ENCODE measurements at regions not wholly inside any gene's neighbourhood (a gene's known extent, or its start where the extent isn't known, plus 50 kb on each side); places are given as distances from the start of the nearest gene placed in this dataset.

DNA sequence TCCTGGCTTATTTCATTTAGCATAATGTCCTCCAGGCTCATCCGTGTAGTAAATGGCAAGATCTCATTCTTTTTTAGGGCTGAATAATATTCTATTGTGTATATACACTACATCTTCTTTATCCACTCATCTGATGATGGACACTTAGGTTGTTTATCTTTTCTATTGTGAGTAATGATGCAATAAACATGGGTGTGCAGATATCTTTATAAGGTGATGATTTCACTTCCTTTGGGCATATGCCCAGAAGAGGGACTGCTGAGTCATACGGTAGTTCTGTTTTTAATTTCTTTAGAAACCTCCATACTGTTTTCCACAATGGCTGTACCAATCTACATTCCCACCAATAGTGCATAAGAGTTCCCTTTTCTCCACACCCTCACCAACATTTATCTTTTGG lies 317.6 kb upstream of the CNKSR2 start:
- H3K9me3 ChIP-seq (ENCODE audit: low read depth, low read length): no peaks in the 10 kb centered on the region
- no peak for TF ChIP-seq EZH2 (IDR thresholded peaks at IDR 0.05)
- no peak for TF ChIP-seq POLR2AphosphoS5 (IDR thresholded peaks at IDR 0.05; ENCODE audit: borderline replicate concordance, low read depth, low read length)
- no peak for TF ChIP-seq FOXP2 (optimal IDR thresholded peaks at IDR 0.05; ENCODE audit: control extremely low read depth, extremely low read length, insufficient read depth)
- H3K36me3 ChIP-seq (ENCODE audit: insufficient read depth, low read length): no peaks in the 10 kb centered on the region
- no peak for DNase-seq (ENCODE audit: low read depth, low spot score)
- H3K4me3 ChIP-seq: no peak overlapping the region
- H3K9ac ChIP-seq (ENCODE audit: insufficient read length): no peak overlapping the region
- no peak overlapping the region for H3K27ac ChIP-seq

DNA sequence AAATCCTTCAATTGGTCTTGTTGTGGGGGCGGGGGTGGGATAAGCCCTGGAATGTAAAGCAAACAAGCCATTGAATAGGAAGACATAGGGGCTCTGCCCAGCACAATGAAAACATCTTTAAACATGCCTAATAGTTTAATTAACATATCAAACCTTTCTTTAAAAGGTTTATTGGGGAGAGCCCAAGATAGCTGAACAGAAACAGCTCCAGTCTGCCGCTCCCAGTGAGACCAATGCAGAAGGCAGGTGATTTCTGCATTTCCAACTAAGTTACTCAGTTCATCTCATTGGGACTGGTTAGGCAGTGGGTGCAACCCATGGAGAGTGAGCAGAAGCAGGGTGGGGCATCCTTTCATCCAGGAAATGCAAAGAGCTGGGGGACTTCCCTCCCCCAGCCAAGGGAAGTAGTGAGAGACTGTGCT lies 327.2 kb upstream of the CNKSR2 start:
- no peak overlapping the region for H3K27ac ChIP-seq
- H3K4me3 ChIP-seq: no peak overlapping the region
- no peak for DNase-seq (ENCODE audit: low read depth, low spot score)
- no peaks in the 10 kb centered on the region for H3K9me3 ChIP-seq (ENCODE audit: low read depth, low read length)
- no peak for TF ChIP-seq EZH2 (IDR thresholded peaks at IDR 0.05)
- no peak for TF ChIP-seq POLR2AphosphoS5 (IDR thresholded peaks at IDR 0.05; ENCODE audit: borderline replicate concordance, low read depth, low read length)
- TF ChIP-seq FOXP2 (optimal IDR thresholded peaks at IDR 0.05; ENCODE audit: control extremely low read depth, extremely low read length, insufficient read depth): no peak
- H3K36me3 ChIP-seq (ENCODE audit: insufficient read depth, low read length): no peaks in the 10 kb centered on the region
- H3K9ac ChIP-seq (ENCODE audit: insufficient read length): no peak overlapping the region

DNA sequence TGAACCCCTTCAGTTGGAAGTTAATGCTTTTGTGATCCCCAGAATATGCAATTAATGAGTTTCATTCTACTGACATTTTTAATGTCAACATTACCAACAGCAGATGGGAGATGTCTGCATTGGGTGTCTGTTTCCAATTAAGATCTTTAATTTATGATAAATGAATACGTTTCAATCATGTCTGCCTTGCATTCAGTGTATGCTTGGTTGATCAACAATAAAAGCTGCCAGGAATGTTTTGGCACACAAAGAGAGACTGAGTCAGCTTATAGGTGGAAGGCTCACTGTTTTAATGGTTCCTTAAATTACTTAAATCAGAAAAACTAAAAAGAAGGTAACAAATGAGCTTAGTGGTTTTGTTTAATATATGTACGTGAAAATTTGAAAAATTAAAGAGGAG lies 359.9 kb upstream of the CNKSR2 start:
- Histone ChIP-seq H3K27ac (no peak overlapping the region), H3K4me3 (no peak overlapping the region), H3K9me3 (ENCODE audit: low read depth, low read length) (no peaks in the 10 kb centered on the region), H3K36me3 (ENCODE audit: insufficient read depth, low read length) (no peaks in the 10 kb centered on the region), H3K9ac (ENCODE audit: insufficient read length) (no peak overlapping the region)
- no peak for DNase-seq (ENCODE audit: low read depth, low spot score)
- TF ChIP-seq FOXP2 (optimal IDR thresholded peaks at IDR 0.05; ENCODE audit: control extremely low read depth, extremely low read length, insufficient read depth): no peak
- no peak for TF ChIP-seq EZH2 (IDR thresholded peaks at IDR 0.05)
- no peak for TF ChIP-seq POLR2AphosphoS5 (IDR thresholded peaks at IDR 0.05; ENCODE audit: borderline replicate concordance, low read depth, low read length)

DNA sequence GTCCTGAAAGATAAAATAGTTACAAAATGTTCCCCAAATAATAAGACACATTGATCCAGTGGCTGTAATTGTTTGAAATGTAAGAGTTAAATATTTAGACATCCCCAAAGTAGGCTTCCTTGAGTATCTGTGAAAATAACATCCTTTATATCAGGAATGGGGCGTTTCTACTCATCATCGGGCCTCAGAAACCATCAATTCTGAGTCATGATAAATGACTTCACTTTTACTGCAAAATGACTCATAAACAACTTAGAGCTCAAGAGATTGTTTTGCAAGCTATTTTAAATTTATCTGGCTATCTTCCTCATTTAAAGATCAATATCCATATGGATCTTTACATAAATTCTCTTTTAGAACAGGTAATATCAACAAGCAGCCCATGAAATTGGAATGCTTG lies 369.4 kb upstream of the CNKSR2 start:
- H3K9me3 ChIP-seq (ENCODE audit: low read depth, low read length): no peaks in the 10 kb centered on the region
- H3K4me3 ChIP-seq: no peak overlapping the region
- TF ChIP-seq EZH2 (IDR thresholded peaks at IDR 0.05) (no peak), POLR2AphosphoS5 (IDR thresholded peaks at IDR 0.05; ENCODE audit: borderline replicate concordance, low read depth, low read length) (no peak), FOXP2 (optimal IDR thresholded peaks at IDR 0.05; ENCODE audit: control extremely low read depth, extremely low read length, insufficient read depth) (no peak)
- H3K36me3 ChIP-seq (ENCODE audit: insufficient read depth, low read length): no peaks in the 10 kb centered on the region
- H3K9ac ChIP-seq (ENCODE audit: insufficient read length): no peak overlapping the region
- H3K27ac ChIP-seq: no peak overlapping the region
- DNase-seq (ENCODE audit: low read depth, low spot score): no peak

DNA sequence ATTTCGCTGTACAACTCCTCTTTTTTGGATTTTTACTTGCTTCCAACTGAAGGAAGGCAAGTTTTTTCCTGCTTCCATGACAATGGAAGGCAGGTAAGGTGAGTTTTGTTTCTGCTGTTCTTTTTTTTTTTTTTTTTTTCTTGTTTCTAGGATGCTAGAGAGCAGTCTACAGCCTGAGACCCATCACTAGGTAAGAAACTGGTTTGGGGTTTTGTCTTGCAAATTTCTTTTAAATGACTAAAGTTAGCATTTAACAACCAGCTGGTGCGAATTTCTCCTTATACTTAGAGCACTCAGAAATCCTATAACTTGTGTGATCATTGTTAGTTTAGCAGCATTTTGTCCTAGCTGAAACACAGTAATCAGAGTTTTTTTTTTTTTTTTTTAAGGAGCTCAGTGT lies 378.4 kb upstream of the CNKSR2 start:
- Histone ChIP-seq H3K27ac (no peak overlapping the region), H3K9me3 (ENCODE audit: low read depth, low read length) (no peaks in the 10 kb centered on the region), H3K36me3 (ENCODE audit: insufficient read depth, low read length) (no peaks in the 10 kb centered on the region), H3K4me3 (no peak overlapping the region), H3K9ac (ENCODE audit: insufficient read length) (no peak overlapping the region)
- TF ChIP-seq POLR2AphosphoS5 (IDR thresholded peaks at IDR 0.05; ENCODE audit: borderline replicate concordance, low read depth, low read length): no peak
- no peak for TF ChIP-seq EZH2 (IDR thresholded peaks at IDR 0.05)
- TF ChIP-seq FOXP2 (optimal IDR thresholded peaks at IDR 0.05; ENCODE audit: control extremely low read depth, extremely low read length, insufficient read depth): no peak
- DNase-seq (ENCODE audit: low read depth, low spot score): no peak

DNA sequence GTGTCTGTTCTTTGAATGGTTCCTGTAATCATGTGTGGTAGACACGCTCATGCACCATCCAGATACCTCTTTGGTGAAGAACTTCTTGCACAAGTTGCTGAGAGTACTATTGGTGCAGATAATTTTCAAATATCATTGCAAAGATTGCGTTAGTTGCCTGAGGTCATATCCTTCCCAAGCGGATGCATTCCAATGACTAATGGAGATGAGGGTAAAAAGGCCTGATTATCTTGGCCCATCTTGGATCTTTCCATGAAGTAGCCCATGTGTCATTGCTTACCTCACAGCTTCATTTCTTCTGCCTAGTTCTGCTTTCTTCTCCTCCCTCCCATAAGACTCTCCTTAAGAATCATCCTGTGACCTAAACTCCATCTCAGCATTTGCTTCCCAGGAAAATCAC lies 384.9 kb upstream of the CNKSR2 start:
- H3K9ac ChIP-seq (ENCODE audit: insufficient read length): no peak overlapping the region
- TF ChIP-seq POLR2AphosphoS5 (IDR thresholded peaks at IDR 0.05; ENCODE audit: borderline replicate concordance, low read depth, low read length): no peak
- TF ChIP-seq FOXP2 (optimal IDR thresholded peaks at IDR 0.05; ENCODE audit: control extremely low read depth, extremely low read length, insufficient read depth): no peak
- TF ChIP-seq EZH2 (IDR thresholded peaks at IDR 0.05): no peak
- no peak overlapping the region for H3K27ac ChIP-seq
- H3K4me3 ChIP-seq: no peak overlapping the region
- H3K9me3 ChIP-seq (ENCODE audit: low read depth, low read length): no peaks in the 10 kb centered on the region
- no peak for DNase-seq (ENCODE audit: low read depth, low spot score)
- H3K36me3 ChIP-seq (ENCODE audit: insufficient read depth, low read length): no peaks in the 10 kb centered on the region

DNA sequence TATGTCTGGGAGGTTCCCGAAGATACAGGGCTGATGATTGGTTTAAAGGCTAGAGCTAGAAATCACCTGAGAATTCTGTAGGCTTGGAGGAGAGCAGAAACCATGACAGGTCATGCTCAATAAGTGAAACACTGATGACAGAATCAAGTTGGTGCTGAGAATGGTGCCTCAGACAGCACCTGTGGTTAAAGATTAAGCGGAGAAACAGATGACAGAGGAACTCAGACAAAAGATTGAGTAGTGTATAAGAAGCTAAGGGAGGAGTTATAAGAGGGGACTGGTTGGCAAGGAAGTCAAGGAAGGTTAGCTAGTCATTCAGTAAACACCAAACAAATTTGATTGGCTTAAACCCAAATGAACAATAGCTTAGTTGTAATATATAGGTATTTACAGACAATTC lies 385.4 kb upstream of the CNKSR2 start:
- DNase-seq (ENCODE audit: low read depth, low spot score): no peak
- Histone ChIP-seq H3K36me3 (ENCODE audit: insufficient read depth, low read length) (no peaks in the 10 kb centered on the region), H3K27ac (no peak overlapping the region), H3K9ac (ENCODE audit: insufficient read length) (no peak overlapping the region), H3K9me3 (ENCODE audit: low read depth, low read length) (no peaks in the 10 kb centered on the region), H3K4me3 (no peak overlapping the region)
- TF ChIP-seq POLR2AphosphoS5 (IDR thresholded peaks at IDR 0.05; ENCODE audit: borderline replicate concordance, low read depth, low read length) (no peak), EZH2 (IDR thresholded peaks at IDR 0.05) (no peak), FOXP2 (optimal IDR thresholded peaks at IDR 0.05; ENCODE audit: control extremely low read depth, extremely low read length, insufficient read depth) (no peak)

DNA sequence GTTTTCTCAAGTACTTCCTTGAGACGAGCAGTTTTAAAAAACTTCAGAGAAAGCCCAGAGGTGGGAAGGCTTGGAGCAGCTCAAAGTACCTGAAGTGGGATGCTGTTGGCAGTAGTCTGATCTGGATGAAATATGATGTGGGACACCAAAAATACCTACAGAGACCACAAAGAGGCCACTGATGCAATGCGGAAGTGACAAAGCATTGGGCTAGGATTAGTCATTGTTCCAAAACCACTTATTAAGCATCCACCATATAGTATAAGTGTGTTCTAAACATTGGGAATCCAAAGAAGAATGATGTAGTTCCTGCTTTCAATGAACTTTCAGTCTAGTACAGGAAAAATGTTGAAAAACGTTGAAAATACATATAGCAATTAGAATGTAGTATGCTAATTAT lies 386.1 kb upstream of the CNKSR2 start:
- Histone ChIP-seq H3K27ac (no peak overlapping the region), H3K36me3 (ENCODE audit: insufficient read depth, low read length) (no peaks in the 10 kb centered on the region), H3K4me3 (no peak overlapping the region), H3K9me3 (ENCODE audit: low read depth, low read length) (no peaks in the 10 kb centered on the region), H3K9ac (ENCODE audit: insufficient read length) (no peak overlapping the region)
- no peak for DNase-seq (ENCODE audit: low read depth, low spot score)
- no peak for TF ChIP-seq EZH2 (IDR thresholded peaks at IDR 0.05)
- no peak for TF ChIP-seq FOXP2 (optimal IDR thresholded peaks at IDR 0.05; ENCODE audit: control extremely low read depth, extremely low read length, insufficient read depth)
- no peak for TF ChIP-seq POLR2AphosphoS5 (IDR thresholded peaks at IDR 0.05; ENCODE audit: borderline replicate concordance, low read depth, low read length)

DNA sequence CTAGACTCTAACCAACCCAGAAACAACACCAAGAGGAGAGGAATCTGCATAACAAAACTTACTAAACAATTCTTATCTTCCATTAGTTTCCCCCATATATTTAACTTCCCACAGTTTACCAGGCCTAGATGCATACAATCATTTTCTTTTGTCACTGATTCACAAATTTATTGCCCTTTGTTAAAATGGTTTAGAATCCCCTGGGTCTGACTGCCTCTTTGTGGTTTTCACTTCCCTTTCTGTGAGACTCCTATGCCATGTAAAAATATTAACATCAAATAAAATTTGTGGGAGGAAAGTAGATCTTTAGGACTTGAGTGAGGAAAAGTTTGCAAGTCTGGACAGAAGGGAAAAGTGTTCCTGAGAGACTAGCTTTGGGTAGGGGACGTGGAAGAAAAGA lies 393.8 kb upstream of the CNKSR2 start:
- Histone ChIP-seq H3K9ac (ENCODE audit: insufficient read length) (no peak overlapping the region), H3K27ac (no peak overlapping the region), H3K4me3 (no peak overlapping the region), H3K36me3 (ENCODE audit: insufficient read depth, low read length) (no peaks in the 10 kb centered on the region), H3K9me3 (ENCODE audit: low read depth, low read length) (no peaks in the 10 kb centered on the region)
- DNase-seq (ENCODE audit: low read depth, low spot score): no peak
- no peak for TF ChIP-seq FOXP2 (optimal IDR thresholded peaks at IDR 0.05; ENCODE audit: control extremely low read depth, extremely low read length, insufficient read depth)
- TF ChIP-seq POLR2AphosphoS5 (IDR thresholded peaks at IDR 0.05; ENCODE audit: borderline replicate concordance, low read depth, low read length): no peak
- TF ChIP-seq EZH2 (IDR thresholded peaks at IDR 0.05): no peak

All from SK-N-MC (cell line).